Kidney (tissue), 13 donors: ENCODE measurements at regions not wholly inside any gene's neighbourhood (a gene's known extent, or its start where the extent isn't known, plus 50 kb on each side); places are given as distances from the start of the nearest gene placed in this dataset.

Experiments
- DNase-seq, 5 donors: peaks; one replicate each; pipeline ENCODE4 v3.0.0-alpha.2; 2013 to 2020
- FAIRE-seq: peaks from 2 replicates; lab custom pipeline; 2012; peaks lifted over from hg19 to GRCh38; lab: Jason Lieb, UNC
- H3K27ac ChIP-seq, 2 donors: one replicate each; pipeline ENCODE4 v1.7.0; 2013; ENCODE audit warnings: low read depth in 2 of 2, low read length in 2 of 2, inconsistent platforms in 1 of 2
- H3K27me3 ChIP-seq: one replicate; pipeline ENCODE4 v1.7.1; 2013; ENCODE audit warnings: low read length, inconsistent platforms; ENCODE audit not compliant: control insufficient read depth, insufficient read depth
- H3K36me3 ChIP-seq, 3 donors: one replicate each; pipeline versions ENCODE4 v1.7.0 to v1.7.1; 2013; ENCODE audit warnings: low read length in 3 of 3, control low read depth in 1 of 3, inconsistent platforms in 1 of 3; ENCODE audit not compliant: insufficient read depth in 3 of 3, control insufficient read depth in 2 of 3
- H3K4me1 ChIP-seq, 3 donors: one replicate each; pipeline versions ENCODE4 v1.7.0 to v1.7.1; 2013; ENCODE audit warnings: low read length in 3 of 3, inconsistent platforms in 1 of 3, low read depth in 1 of 3; ENCODE audit not compliant: control insufficient read depth in 2 of 3, insufficient read depth in 2 of 3
- H3K4me3 ChIP-seq, 3 donors: one replicate each; pipeline versions ENCODE4 v1.7.0 to v1.8.1; 2013; ENCODE audit warnings: low read length in 3 of 3, control low read depth in 1 of 3, inconsistent platforms in 1 of 3
- H3K9ac ChIP-seq, 3 donors: one replicate each; pipeline versions ENCODE4 v1.7.0 to v1.7.1; 2013; ENCODE audit warnings: low read length in 3 of 3, control low read depth in 1 of 3, inconsistent platforms in 1 of 3
- H3K9me3 ChIP-seq, 3 donors: one replicate each; pipeline versions ENCODE4 v1.7.0 to v1.7.1; 2013; ENCODE audit warnings: low read length in 3 of 3, control low read depth in 1 of 3, inconsistent platforms in 1 of 3; ENCODE audit not compliant: control insufficient read depth in 2 of 3, insufficient read depth in 1 of 3
- intact Hi-C: fragments of 100-400 bp; cut with DNase I; formaldehyde crosslinking; loops from one replicate; pipeline ENCODE4 v1.11.1; 2022
- TF ChIP-seq, protein P1 (sequence below): IDR thresholded peaks from 3 replicates; pipeline ENCODE4 v1.5.1; 2012; ENCODE audit warnings: mild to moderate bottlenecking, moderate library complexity, borderline replicate concordance; ENCODE audit not compliant: insufficient read depth; ENCODE audit errors: extremely low read depth
- donor health status: control.
- donor health status: control.
- donor health status: control.
- donor health status: control.
- donor health status: control.
- donor health status: DM: yes; HTN: yes; CAD: no.
- donor health status: Normal renal cell carcinoma (clear cell type).

DNA sequence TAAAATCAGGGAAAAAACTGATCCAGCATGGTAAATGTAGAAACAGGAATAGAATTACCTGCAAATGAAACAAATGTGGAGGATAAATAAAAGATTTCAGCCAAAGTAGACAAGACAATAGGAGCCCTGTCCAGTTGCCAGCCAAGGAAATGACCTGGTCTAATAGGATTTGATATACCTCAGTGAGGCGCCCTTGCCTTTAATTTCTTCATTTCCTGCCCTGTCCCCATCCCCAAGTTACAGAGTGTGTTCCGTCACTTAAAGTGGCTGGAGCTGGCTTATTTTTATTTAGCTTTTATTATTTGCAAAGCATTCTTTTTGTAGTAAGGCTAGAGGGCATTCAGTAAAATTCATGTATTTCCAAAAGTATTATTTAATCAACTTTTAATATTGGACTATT is 1022.0 kb downstream of the EFNB2 start:
- H3K9ac ChIP-seq: no peak overlapping the region
- TF ChIP-seq, protein P1, sequence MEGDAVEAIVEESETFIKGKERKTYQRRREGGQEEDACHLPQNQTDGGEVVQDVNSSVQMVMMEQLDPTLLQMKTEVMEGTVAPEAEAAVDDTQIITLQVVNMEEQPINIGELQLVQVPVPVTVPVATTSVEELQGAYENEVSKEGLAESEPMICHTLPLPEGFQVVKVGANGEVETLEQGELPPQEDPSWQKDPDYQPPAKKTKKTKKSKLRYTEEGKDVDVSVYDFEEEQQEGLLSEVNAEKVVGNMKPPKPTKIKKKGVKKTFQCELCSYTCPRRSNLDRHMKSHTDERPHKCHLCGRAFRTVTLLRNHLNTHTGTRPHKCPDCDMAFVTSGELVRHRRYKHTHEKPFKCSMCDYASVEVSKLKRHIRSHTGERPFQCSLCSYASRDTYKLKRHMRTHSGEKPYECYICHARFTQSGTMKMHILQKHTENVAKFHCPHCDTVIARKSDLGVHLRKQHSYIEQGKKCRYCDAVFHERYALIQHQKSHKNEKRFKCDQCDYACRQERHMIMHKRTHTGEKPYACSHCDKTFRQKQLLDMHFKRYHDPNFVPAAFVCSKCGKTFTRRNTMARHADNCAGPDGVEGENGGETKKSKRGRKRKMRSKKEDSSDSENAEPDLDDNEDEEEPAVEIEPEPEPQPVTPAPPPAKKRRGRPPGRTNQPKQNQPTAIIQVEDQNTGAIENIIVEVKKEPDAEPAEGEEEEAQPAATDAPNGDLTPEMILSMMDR: no peak
- no peaks in the 10 kb centered on the region for H3K36me3 ChIP-seq
- H3K4me3 ChIP-seq: no peak overlapping the region
- DNase-seq: peak in 1 of 5 donors; percentile 39
- intact Hi-C loops: no loop called here
- H3K9me3 ChIP-seq: no peaks in the 10 kb centered on the region
- FAIRE-seq: no peak
- no peak overlapping the region for H3K27ac ChIP-seq
- no peaks in the 10 kb centered on the region for H3K27me3 ChIP-seq
- H3K4me1 ChIP-seq: no peaks in the 10 kb centered on the region

GRCh38 chr13:105509981-105510762 is 1025.3 kb downstream of the EFNB2 start:
- intact Hi-C loops: no loop called here
- DNase-seq: peak in 3 of 5 donors; percentile 17 to 63 (median 46)
- H3K4me3 ChIP-seq: no peak overlapping the region
- no peaks in the 10 kb centered on the region for H3K4me1 ChIP-seq
- no peak overlapping the region for H3K27ac ChIP-seq
- TF ChIP-seq, protein P1: no peak
- H3K36me3 ChIP-seq: no peaks in the 10 kb centered on the region
- H3K27me3 ChIP-seq: no peaks in the 10 kb centered on the region
- no peak for FAIRE-seq
- no peak overlapping the region for H3K9ac ChIP-seq
- H3K9me3 ChIP-seq: no peaks in the 10 kb centered on the region

- H3K9me3 ChIP-seq: no peaks in the 10 kb centered on the region
- no peak overlapping the region for H3K4me3 ChIP-seq
- no peaks in the 10 kb centered on the region for H3K36me3 ChIP-seq
- DNase-seq: no peak
- intact Hi-C loops: no loop called here
- TF ChIP-seq, protein P1: no peak
- H3K4me1 ChIP-seq: no peaks in the 10 kb centered on the region
- H3K27me3 ChIP-seq: no peaks in the 10 kb centered on the region
- FAIRE-seq: no peak
- H3K27ac ChIP-seq: no peak overlapping the region
- no peak overlapping the region for H3K9ac ChIP-seq
Measured at GRCh38 chr13:105506463-105506862, 1029.0 kb downstream of the EFNB2 start.
